Caki2 (cell line): ENCODE measurements at regions not wholly inside any gene's neighbourhood (a gene's known extent, or its start where the extent isn't known, plus 50 kb on each side); places are given as distances from the start of the nearest gene placed in this dataset.

ENCODE experiments used
- DNase-seq: peaks from one replicate; pipeline ENCODE4 v3.0.0-alpha.2; 2015; ENCODE audit warnings: low read depth
- in situ Hi-C: cut with HindIII; loops from 2 replicates; pipeline ENCODE4 v1.10.0; 2016; ENCODE audit warnings: low sequenced_read_pairs, low pct_unique_long_range_greater_than_20kb, mixed read lengths

DNA sequence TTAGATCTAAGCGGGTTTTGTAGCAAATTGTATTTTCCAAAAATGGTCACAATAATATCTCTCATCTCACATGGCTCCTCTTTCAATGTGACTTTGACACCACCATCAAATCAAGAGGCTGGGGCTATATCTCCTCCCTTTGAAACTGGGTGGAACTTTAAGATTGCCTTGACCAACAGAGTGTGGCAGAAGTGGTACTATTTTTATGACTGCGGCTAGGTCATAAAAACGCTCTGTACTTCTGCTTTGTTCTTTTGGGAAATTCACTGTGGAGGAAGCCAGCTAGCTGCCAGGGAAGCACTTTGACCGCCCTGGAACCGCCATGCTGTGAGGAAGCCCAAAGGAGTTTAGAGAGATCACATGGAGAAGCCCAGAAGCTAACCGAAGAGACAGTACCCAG, 50.7 kb upstream of the ACOT11 start:
- in situ Hi-C loops: loop anchor here (25.0 kb wide), 1 partner anchor 210 kb away; no protein-coding TSS in a partner anchor
- no peak for DNase-seq

DNA sequence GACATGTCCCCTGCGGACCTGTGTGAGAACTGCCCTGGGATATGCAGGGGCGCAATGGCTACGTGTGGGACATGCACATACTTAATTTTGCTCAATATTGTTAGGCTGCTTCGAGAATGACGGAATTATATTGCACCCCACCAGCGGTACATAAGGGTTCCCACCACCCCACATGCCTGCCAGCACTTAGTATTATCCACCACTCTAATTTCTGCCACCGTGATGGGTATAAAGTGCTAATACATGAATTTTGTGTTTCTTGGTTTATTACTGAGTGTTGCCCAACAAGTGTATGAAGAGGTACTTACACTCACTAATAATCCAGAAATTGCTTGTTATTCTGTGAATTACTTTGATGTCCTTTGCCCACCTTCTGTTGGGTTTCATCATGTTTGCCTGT, 52.1 kb upstream of the ACOT11 start:
- in situ Hi-C loops: loop anchor here (25.0 kb wide), 1 partner anchor 209 kb away; no protein-coding TSS in a partner anchor

DNA sequence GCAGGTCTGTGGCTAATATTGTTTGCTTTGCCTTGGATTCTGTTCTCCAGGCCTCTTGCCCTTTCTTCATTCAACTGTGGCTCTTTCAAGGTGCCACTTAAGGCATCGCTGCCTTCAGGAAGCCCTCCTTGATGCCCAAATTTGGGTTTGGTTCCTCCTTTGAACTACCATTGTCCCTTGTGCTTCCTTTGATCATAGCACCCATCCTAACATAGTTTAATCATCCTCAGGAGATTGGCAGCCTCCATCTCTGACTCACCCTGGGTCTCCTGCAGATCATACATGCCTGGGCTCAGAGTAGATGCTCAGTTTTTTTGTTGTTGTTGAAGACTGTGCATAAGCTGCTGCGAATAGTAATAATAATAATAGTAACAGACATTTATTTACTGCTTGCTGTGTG, 54.4 kb upstream of the ACOT11 start:
- DNase-seq: no peak
- in situ Hi-C loops: loop anchor here (25.0 kb wide), 1 partner anchor 206 kb away; no protein-coding TSS in a partner anchor

More for the DNA sequence above, 52.1 kb upstream of the ACOT11 start:
- no peak for DNase-seq

DNA sequence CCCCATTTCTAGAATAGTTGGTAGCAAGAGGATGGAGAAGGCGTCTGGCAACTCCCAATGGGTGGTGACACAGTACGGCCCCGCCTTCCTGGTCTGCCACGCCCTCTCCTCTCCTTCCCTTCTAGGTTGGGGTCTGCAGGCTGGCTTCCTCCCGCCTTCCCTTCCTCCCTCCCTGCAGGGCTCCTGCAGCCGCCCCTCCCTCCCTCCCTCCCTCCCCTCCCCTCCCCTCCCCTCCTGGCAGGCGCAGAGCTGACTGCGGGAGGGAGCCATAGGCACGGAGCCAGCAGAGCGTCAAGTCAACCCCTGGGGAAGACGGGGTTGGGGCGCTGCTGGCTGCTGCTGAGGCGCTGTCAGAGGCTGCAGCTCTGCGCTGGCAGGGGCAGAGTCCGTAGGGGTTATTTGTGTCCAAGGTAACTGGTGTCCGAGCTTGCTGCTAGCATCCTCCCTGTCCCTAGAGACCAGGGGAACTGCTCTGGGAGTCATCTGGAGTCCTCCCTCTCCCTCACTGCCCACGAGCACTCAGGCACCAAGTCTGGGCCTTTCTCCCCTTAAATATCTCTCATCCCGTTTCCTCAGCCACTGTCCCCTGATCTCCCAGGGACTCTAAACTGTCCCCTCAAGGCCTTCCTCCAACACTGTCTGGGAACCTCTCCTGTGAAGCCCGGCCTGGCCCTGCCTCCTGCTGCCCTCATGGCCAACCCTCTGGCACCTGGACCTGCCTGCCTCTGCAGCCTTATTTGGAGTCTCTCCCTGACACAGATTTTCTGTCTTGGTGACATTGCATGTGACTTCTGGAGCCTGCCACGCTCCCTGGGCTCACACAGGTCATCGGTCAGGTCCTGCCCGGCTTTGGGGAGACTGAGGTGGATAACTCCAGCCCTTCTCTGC, 57.4 kb upstream of the ACOT11 start:
- no peak for DNase-seq
- in situ Hi-C loops: loop anchor here (25.0 kb wide), 1 partner anchor 203 kb away; no protein-coding TSS in a partner anchor

DNA sequence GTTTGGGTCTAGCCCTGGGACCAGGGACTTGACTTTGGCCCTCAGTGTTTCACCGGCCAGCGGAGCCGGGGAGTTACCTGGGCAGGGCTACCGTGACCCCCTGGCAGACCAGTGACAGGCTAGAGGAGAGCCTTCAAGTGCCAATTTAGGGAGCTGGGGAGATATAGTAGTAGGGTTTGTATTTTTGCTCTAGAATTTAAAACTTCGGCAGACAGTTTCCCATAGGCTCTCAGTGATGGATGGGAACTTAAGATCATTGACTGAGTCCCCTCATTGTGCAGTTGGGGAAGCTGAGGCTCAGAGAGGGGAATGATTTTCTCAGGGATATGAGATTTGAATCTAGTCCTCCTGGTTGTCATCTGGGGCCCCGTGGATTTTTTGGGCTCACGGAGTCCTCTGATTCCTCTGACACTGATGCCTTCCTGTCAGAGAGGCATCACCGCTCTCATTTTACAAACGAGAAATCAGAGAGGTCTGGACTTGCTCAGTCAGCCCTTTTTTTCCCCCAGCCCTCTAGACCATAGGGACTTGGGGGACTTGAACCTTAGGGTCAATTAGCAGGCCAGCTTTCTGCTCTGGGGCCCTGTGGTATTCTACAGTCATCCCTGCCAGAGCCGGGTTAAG, 58.3 kb upstream of the ACOT11 start:
- DNase-seq: no peak
- in situ Hi-C loops: loop anchor here (25.0 kb wide), 1 partner anchor 202 kb away; no protein-coding TSS in a partner anchor

DNA sequence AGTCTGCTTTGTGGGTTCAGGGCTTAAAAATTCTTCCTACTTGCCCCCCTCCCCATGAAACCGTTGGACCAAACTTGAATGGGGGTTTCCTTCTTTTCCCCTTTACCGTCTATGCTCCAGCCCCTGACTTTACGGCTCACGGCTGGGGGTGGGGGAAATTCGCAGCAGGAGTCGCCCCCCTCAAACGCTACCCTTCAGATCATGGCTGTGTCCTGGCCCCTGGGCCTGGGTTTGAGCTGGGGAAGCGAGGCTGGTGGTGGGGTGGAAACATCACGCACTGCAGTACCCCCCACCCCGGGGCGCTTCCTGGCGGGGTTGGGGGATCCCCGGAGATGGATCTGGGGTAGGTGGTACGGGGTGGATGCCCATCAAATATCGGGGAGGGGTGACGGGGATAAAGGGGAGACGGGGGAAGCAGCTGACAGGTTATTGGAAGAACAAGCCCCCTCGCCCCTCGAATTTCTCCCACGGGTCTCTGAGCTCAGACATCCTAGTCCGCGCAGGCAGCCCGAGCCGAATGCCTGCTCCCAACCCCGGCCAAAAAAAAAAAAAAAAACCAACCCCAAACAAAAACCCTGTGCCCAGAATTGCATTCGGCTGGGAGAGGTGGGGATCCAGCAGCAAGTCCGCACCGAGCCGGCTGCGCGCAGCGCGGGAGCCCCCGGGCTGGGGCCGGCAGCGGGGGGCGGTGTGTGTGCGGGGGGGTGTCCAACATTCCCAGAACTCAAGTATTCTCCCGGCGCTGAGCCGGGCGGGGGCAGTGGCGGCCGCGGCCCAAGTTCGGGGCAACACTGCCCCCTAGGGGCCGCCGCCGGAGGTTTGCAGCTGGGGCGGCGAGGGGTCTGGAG, 59.0 kb upstream of the ACOT11 start:
- in situ Hi-C loops: loop anchor here (25.0 kb wide), 1 partner anchor 202 kb away; no protein-coding TSS in a partner anchor
- peak; percentile 74 for DNase-seq

DNA sequence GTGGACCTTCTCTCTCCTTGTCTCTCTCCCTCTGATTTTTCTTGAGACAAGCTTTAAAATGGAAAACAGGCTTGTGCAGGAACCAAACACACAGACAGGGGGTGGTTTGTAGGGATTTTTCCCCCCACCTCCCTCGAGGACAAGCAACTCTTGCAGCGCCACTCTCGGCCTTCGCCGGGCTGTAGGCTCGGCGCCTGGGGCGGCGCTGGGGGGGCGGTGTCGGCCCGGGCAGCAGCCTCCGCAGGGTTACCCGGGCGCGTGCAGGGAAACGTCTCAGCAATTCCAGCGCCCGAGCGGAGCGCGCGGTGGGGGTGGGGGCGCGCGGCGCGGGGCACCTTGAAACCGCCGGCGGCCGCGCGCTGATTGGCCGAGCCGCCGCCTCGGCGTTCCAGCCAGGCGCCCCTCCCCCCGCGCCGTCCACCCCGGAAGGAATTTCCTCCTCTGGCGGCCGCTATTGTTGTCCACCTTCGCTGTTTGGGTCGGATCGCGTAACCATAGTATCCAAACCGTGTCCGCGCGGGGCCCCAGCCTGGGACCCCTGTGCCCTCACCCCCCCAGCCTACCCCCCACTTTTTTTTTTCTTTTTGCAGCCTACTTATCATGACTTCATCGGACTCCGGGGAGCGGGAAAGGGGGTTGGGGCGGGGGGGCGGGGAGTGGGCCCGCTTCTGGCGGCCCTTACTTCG, 59.8 kb upstream of the ACOT11 start:
- in situ Hi-C loops: loop anchor here (25.0 kb wide), 1 partner anchor 201 kb away; no protein-coding TSS in a partner anchor
- peak; percentile 91 for DNase-seq

DNA sequence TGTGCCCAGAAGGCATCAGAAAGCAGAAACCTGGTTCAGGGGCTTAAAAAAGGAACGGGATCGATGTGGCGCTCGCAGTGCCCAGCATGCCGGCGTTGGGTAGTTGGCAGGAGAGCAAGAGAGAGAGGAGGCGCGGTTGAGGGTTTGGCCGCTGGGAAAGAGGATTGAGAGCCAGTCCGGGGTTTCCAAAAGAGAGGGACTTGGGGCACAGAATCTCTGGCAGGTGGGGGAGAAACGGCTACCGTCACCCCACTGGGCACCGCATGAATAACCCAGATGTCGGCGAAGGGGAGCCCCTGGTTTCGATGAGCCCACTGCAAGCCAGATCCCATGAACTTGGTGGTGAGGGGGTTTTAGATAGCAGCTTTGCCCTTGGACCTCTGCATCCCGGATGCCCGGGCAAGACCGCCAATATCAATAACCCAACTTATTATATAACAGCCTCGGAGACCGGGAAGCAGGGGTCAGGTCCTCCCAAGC, 60.4 kb upstream of the ACOT11 start:
- DNase-seq: no peak
- in situ Hi-C loops: loop anchor here (25.0 kb wide), 1 partner anchor 200 kb away; no protein-coding TSS in a partner anchor

DNA sequence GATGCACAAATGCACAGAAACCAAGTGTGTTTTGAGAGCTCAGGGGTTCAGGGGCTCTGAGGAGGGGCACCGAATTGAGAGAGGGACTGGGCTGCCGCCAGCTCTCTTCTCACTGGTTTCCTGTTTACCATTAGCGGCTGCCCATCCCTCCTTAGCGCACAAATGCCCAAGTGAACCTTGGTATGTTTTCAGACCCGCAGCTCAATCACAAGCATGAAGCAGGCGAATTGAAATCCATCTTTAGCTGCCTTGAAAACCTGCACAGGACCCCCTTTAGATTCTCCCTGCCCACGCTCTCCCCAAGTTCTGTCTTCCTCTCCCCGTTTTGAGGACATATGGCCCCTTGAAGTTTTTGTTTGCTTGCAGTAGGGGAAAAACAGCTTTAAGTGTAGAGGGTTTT, 61.1 kb upstream of the ACOT11 start:
- in situ Hi-C loops: loop anchor here (25.0 kb wide), 1 partner anchor 200 kb away; no protein-coding TSS in a partner anchor
- DNase-seq: no peak

DNA sequence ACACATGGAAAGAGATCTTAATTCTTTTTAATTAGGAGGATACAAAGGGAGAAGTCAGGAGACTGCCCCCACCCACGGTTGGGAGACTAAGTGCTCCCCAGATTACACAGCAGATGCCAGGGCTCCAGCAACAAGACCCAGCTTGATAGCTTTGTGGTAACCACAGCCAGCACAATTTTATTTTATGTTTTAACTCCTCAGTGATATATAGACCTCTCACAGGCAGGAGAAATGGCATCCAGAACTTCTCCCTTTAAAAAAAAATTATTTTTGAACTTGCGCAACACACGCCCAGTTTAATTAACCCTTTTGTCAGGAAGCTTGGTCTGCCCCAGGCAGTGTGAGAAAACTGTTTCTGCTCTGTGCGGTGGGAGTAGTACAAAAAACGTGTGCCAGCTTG, 62.6 kb upstream of the ACOT11 start:
- in situ Hi-C loops: loop anchor here (25.0 kb wide), 1 partner anchor 198 kb away; no protein-coding TSS in a partner anchor
- DNase-seq: no peak

DNA sequence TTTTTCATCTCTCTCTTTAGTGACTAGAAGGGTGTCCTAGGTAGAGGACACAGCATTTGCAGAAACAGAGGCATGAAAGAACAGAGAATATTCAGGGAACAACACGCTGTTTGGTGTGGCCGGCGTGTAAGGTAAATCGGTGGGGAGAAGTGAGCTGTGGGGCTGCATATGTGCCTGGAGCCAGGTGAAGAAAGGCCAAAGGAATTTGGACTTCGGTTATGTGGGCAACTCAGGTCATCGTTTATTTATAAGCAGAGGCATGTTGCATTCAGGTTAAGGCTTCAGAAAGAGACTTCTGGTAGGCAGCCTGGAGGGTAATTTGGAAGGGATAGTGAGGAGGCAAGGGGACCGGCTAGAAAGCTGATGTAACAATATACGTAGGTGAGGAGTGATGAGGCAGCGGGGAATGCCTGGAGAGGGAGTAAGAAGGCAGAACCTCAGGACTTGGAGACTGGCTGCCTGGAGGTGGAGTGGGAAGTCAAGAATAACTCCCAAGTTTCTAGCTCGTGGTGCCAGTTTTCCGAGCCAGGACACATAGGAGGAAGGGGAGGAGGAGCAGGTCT, 64.1 kb upstream of the ACOT11 start:
- no peak for DNase-seq
- in situ Hi-C loops: loop anchor here (25.0 kb wide), 1 partner anchor 197 kb away; no protein-coding TSS in a partner anchor

DNA sequence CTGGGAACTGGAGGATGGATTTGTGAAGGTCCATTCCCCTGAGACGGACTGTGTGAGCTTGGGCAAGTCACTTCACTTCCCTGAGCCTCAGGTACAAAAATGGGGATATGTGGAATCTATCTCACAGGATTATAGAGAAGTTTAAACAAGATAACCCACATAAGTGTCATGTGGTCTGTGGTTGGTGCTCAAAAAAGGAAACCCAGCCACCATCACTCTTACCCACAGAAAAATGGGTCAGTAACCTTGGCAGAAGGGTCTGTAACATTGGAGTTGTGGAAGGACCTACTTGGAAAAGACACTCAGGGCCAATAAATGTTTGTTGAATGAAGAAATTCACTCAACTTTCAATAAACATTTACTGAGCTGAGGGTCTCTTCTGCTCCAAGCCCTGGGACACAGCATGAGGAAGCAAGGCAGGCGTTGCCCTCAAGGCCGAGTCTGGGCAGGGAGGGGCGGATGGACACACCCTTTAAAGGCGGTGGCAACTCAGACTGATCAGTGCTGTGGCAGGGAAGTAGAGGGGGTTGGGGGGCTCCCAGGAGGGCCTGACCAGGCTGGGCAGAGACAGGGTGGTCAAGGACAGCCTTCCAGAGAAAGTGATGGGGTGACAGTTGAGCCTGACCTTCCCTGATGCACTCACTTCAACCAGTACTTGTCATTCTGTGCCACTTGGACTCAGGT, 66.7 kb upstream of the ACOT11 start:
- in situ Hi-C loops: loop anchor here (25.0 kb wide), 1 partner anchor 194 kb away; no protein-coding TSS in a partner anchor
- DNase-seq: no peak

DNA sequence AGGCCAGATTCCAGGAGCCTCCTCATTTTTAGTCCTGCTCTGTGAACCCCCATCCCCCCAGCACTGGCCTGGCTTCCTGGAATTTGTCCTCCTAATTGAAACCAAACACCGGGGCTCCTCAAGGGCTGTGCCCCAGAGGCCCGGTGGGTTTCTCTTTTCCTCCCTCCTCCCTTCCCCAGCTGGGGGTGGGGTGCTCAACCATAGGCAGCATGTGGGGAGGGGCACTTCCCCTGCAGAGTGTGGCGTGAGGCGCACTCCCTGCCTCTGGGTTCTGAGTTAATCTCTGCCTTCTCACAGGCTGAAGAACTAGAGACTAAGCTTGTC, 67.5 kb upstream of the ACOT11 start:
- in situ Hi-C loops: loop anchor here (25.0 kb wide), 1 partner anchor 193 kb away; no protein-coding TSS in a partner anchor
- DNase-seq: no peak

DNA sequence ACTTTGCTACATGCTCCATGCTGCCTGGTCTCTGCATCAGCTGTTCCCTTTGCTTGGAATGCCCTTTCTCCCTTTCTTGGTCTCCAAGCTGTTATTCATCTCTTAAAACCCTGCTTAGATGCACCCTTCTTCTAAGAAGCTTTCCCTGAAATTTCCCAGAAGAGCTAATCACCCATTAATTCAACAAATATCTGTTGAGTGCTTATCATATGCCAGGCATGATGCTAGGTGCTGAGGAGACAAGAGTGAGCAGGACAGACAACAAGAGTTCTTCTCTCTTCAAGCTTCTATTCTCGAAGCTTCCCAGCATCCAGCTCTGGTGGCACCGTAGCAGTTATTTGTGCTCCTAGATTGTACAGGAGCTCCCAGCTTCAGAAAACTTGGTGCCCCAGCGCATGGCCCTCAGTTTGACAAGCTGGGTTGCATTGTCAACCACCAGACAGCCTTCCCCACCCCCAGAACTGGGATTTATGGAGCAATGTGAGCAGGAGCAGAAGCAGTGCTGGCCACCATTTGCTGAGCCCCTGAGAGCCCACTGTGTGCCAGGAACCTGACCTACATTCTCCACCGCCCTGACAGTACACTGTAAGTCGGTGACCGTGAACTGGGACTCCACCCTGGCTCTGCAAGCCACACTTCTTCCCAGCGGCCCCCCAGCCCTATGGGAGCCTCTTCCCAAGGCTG, 68.0 kb upstream of the ACOT11 start:
- no peak for DNase-seq
- in situ Hi-C loops: loop anchor here (25.0 kb wide), 1 partner anchor 193 kb away; no protein-coding TSS in a partner anchor

DNA sequence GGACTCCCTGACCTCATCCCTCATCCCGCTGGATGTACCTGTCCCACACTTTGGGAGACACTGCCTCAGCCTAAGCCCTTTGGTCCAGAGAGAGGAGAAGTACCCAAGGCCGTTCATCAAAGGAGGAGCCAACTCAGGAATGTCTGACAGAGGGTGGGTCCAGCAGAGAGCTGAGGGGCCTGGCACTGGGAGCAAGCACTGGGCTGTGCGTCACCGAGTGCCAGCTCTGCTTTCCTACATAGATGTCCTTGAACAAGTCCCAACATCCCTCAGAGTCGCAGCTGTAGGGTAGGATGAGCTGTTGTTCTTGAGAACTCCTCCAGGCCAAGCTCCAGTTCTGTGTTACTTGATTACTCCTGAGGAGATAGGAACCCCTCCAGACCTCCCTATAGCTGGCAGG, 68.8 kb upstream of the ACOT11 start:
- in situ Hi-C loops: loop anchor here (25.0 kb wide), 1 partner anchor 192 kb away; no protein-coding TSS in a partner anchor
- no peak for DNase-seq

DNA sequence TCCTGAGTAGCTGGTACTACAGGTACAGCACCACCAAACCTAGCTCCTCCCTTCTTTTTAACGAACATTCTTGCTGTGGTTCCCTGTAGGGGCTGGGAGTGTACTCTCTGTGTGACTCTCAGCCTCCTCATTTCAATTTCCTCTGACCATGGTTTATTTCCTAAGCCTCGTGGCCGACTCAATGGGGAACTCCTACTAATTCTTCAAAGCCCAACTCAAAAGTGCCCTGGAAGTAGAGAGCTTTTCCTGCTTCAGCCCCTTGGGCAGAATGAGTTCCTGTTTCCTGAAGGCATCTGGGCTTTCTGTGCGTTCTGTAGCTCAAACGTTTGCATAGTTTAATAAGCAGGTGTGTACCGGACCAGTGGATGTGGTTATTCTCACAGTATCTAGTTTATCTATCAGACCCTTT, 70.9 kb upstream of the ACOT11 start:
- DNase-seq: no peak
- in situ Hi-C loops: loop anchor here (25.0 kb wide), 1 partner anchor 190 kb away; no protein-coding TSS in a partner anchor
